Common myeloid progenitor, CD34-positive (primary cell): ENCODE measurements at regions not wholly inside any gene's neighbourhood (a gene's known extent, or its start where the extent isn't known, plus 50 kb on each side); places are given as distances from the start of the nearest gene placed in this dataset.

Experiments
- CTCF ChIA-PET: fragments of 350-600 bp; sonication (Branson Sonifier 250); formaldehyde crosslinking; loops from one replicate; lab custom pipeline; 2021; ENCODE audit warnings: antibody characterized with exemption; lab: Charles Lee
- POLR2A ChIA-PET: fragments of 350-600 bp; sonication (Branson Sonifier 250); formaldehyde crosslinking; loops from one replicate; lab custom pipeline; 2021; ENCODE audit warnings: antibody characterized with exemption; lab: Charles Lee
- DNase-seq, 3 donors: peaks; one replicate each; pipeline versions ENCODE4 v3.0.0 to v3.0.0-alpha.2; 2013
- H3K27ac ChIP-seq, 2 experiments: 1 replicate in 1 of 2; 2 replicates in 1 of 2; pipeline ENCODE4 v1.7.0; 2013; ENCODE audit warnings: inconsistent platforms in 2 of 2, low read length in 2 of 2, mild to moderate bottlenecking in 2 of 2, low read depth in 1 of 2, moderate library complexity in 1 of 2; ENCODE audit not compliant: severe bottlenecking in 2 of 2, insufficient read depth in 1 of 2, poor library complexity in 1 of 2
- H3K27me3 ChIP-seq, 5 experiments: replicated peaks in 2 of 5; 1 replicate in 3 of 5; 2 replicates in 2 of 5; pipeline versions ENCODE4 v1.6.1 to v1.7.0; 2013; ENCODE audit warnings: low read length in 4 of 5, mild to moderate bottlenecking in 2 of 5, moderate library complexity in 2 of 5, inconsistent platforms in 1 of 5; ENCODE audit not compliant: insufficient read depth in 5 of 5, control insufficient read depth in 4 of 5
- H3K36me3 ChIP-seq, 4 experiments: 1 replicate in 2 of 4; 2 replicates in 2 of 4; pipeline versions ENCODE4 v1.6.1 to v1.7.0; 2013; ENCODE audit warnings: low read length in 3 of 4, control low read depth in 1 of 4, mild to moderate bottlenecking in 1 of 4; ENCODE audit not compliant: control insufficient read depth in 4 of 4, insufficient read depth in 4 of 4
- H3K4me1 ChIP-seq, 4 experiments: 1 replicate in 3 of 4; 2 replicates in 1 of 4; pipeline versions ENCODE4 v1.6.1 to v1.7.1; 2013; ENCODE audit warnings: low read length in 3 of 4, mild to moderate bottlenecking in 3 of 4, control low read depth in 1 of 4, inconsistent platforms in 1 of 4, moderate library complexity in 1 of 4; ENCODE audit not compliant: control insufficient read depth in 4 of 4, insufficient read depth in 4 of 4; ENCODE audit errors: control extremely low read depth in 1 of 4
- H3K4me3 ChIP-seq, 7 experiments: 1 replicate in 4 of 7; 2 replicates in 3 of 7; pipeline versions ENCODE4 v1.5.1 to v1.7.0; 2013; ENCODE audit warnings: mild to moderate bottlenecking in 7 of 7, low read length in 6 of 7, moderate library complexity in 6 of 7, inconsistent platforms in 2 of 7, low read depth in 2 of 7, control low read depth in 1 of 7; ENCODE audit not compliant: insufficient read depth in 4 of 7, control insufficient read depth in 1 of 7; ENCODE audit errors: extremely low read depth in 1 of 7
- H3K9me3 ChIP-seq, 5 experiments: 1 replicate in 4 of 5; 2 replicates in 1 of 5; pipeline versions ENCODE4 v1.6.1 to v1.7.1; 2013; ENCODE audit warnings: low read length in 4 of 5, mild to moderate bottlenecking in 2 of 5, inconsistent platforms in 1 of 5, low read depth in 1 of 5, moderate library complexity in 1 of 5; ENCODE audit not compliant: control insufficient read depth in 4 of 5, insufficient read depth in 2 of 5; ENCODE audit errors: control extremely low read depth in 1 of 5
- WGBS: methylation state at CpG from one replicate; pipeline ENCODE4 v1.1.5; 2013; ENCODE audit not compliant: insufficient coverage; 5-methylcytosine and 5-hydroxymethylcytosine counted together

DNA sequence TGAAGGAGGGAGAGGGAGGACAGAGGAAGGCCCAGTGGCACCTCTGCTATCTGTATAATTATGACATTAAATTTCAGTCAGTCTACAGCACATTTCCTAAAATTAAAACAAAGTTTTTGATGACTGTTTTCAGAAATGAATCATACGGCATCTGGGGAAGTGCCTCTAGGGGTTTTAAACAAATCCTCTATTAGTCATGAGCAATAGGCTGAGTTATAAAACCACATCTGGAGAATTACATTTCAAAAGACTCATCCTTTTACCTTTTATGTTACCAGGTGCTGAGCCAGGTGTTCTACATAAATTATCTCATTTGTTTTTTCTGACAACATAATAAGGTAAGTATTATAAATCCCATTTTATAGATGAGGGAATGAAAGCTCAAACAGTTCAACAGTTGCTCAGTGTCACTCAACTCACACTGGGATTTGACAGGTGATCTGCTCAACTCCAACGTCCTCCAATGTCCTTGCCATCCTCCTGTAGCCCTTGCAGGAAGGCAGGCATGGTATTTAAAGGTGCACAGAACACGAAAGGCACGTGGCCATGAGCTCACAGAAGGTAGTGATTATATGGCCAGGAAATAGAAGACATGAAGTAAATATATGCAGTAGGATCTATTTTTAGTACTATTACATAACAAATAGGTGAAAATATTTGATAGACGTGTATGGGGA lies 184.2 kb upstream of the MAN1A1 start:
- H3K27ac ChIP-seq = no peak overlapping the region
- no peaks in the 10 kb centered on the region for H3K27me3 ChIP-seq
- H3K4me1 ChIP-seq = peaks cover 0 to 6% (median 0%) of the 10 kb centered on the region in 4 experiments
- ChIA-PET POLR2A (no interaction called here), CTCF (no interaction called here)
- peak in 2 of 3 donors; percentile 60 to 64 for DNase-seq
- peaks cover 0 to 2% (median 0%) of the 10 kb centered on the region in 5 experiments for H3K9me3 ChIP-seq
- no peaks in the 10 kb centered on the region for H3K36me3 ChIP-seq
- H3K4me3 ChIP-seq = no peak overlapping the region
- 40% methylated on average over 1 of the region's 5 CpGs for WGBS

DNA sequence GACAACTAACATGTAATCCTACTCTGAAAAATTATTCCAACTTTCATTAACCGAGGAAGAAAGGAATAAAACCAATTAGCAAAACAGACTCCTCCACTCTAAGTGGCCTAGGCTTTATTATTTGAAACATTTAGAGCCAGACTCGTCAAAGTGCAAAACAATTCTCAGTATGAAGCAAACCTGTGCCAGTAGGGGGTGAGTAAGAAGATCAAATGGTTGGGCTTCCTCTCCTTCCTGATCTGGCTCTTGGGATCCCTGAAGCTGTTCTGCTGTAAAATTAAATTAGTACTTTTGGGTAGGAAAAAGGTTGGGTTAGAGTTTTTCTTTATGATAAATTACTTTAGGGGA lies 177.6 kb upstream of the MAN1A1 start:
- no CpG with 5 or more reads among the region's 2 CpGs for WGBS
- no peaks in the 10 kb centered on the region for H3K27me3 ChIP-seq

DNA sequence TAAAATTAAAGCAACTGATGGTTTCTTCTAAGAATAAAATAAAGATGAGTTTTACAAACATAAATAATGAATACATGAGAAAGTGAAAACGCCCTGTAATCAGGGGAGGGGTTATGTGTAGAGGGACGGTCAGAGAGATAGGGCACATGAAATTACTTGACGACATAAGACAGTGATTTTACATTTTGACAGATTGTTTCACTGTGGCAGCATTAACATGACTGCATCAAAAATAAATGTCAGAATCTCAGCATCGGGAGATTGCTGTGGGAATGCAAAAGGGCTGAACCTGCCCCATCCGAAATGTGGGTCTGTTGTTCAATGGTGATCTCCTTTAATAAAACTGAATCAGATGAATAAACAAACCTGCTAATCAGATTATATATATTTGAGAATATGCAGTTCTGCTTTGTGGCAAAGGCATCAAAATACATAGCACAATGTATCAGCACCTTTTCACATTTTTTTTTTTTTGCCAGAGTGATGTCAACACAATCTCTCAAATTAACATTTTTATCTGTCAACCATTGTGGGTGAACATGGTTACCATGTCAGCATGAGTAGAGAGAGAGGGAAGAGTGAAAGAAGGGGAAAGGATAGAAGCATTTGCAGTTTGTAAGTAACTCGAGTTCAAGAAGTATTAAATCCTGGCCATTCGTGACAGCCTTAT lies 177.1 kb upstream of the MAN1A1 start:
- no peaks in the 10 kb centered on the region for H3K36me3 ChIP-seq
- WGBS = 100% methylated on average over 3 of the region's 7 CpGs
- no peak for DNase-seq
- H3K27ac ChIP-seq = no peak overlapping the region
- peaks cover 0 to 5% (median 2%) of the 10 kb centered on the region in 4 experiments for H3K4me1 ChIP-seq
- no peak overlapping the region for H3K4me3 ChIP-seq
- ChIA-PET POLR2A (interaction anchor here (0.6 kb wide), 1 partner anchor 144 kb away, joined by 3 read pairs; no protein-coding TSS in a partner anchor), CTCF (no interaction called here)
- H3K9me3 ChIP-seq = peaks cover 0 to 4% (median 0%) of the 10 kb centered on the region in 5 experiments
- no peaks in the 10 kb centered on the region for H3K27me3 ChIP-seq

More for the DNA sequence above, 177.6 kb upstream of the MAN1A1 start:
- Histone ChIP-seq H3K27ac (no peak overlapping the region), H3K36me3 (no peaks in the 10 kb centered on the region), H3K4me3 (no peak overlapping the region), H3K4me1 (peaks cover 0 to 5% (median 2%) of the 10 kb centered on the region in 4 experiments), H3K9me3 (peaks cover 0 to 4% (median 0%) of the 10 kb centered on the region in 5 experiments)
- POLR2A ChIA-PET = no interaction called here
- CTCF ChIA-PET = no interaction called here
- no peak for DNase-seq

DNA sequence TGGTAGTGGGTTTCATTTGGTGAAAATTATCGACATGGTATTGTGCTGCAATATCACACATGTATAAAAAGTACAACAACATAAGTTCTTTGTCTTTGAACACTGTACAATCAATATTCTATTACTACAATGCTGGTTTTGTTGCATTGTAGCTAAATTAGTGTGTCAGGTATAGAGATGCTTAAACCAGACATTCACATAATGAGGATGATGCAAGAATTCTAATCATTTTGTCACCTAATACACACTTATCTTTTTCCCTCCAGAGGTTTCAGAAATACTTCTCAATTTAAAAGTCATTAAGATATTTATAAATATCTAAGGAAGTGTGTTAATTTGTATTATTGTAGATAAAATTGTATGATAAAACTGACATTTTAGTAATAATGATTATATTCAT lies 174.8 kb upstream of the MAN1A1 start:
- ChIA-PET POLR2A (no interaction called here), CTCF (no interaction called here)
- WGBS = no CpG with 5 or more reads among the region's 1 CpG
- Histone ChIP-seq H3K4me3 (no peak overlapping the region), H3K36me3 (no peaks in the 10 kb centered on the region), H3K9me3 (peaks cover 0 to 3% (median 0%) of the 10 kb centered on the region in 5 experiments), H3K27ac (peak overlapping the region in 1 of 2 experiments; percentile 38), H3K4me1 (peaks cover 0 to 5% (median 2%) of the 10 kb centered on the region in 4 experiments), H3K27me3 (no peaks in the 10 kb centered on the region)
- DNase-seq = no peak

DNA sequence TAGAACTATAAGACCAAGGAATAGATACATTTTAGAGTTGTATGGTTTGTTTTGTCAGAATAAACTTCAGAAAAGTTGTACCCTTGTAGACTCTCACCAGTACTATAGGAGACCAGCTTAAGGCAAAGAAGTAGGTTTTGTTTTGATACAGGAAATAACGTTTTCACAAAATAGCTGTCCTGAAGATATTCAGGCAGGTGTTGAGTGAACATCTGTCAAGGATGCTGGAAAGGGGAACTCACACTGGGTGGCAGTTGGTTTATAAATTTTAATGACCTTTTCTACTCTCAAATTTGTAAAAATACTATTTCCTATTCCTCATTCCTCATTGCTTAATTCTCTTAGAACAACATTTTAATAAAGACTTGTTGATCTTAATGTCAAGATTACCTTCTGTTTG lies 174.0 kb upstream of the MAN1A1 start:
- Histone ChIP-seq H3K4me1 (peaks cover 0 to 5% (median 2%) of the 10 kb centered on the region in 4 experiments), H3K4me3 (no peak overlapping the region), H3K36me3 (no peaks in the 10 kb centered on the region), H3K9me3 (peaks cover 0 to 3% (median 0%) of the 10 kb centered on the region in 5 experiments), H3K27me3 (no peaks in the 10 kb centered on the region), H3K27ac (no peak overlapping the region)
- peak in 2 of 3 donors; percentile 80 to 85 for DNase-seq
- ChIA-PET CTCF (no interaction called here), POLR2A (no interaction called here)
- 0% methylated on average over 1 of the region's 1 CpG for WGBS

DNA sequence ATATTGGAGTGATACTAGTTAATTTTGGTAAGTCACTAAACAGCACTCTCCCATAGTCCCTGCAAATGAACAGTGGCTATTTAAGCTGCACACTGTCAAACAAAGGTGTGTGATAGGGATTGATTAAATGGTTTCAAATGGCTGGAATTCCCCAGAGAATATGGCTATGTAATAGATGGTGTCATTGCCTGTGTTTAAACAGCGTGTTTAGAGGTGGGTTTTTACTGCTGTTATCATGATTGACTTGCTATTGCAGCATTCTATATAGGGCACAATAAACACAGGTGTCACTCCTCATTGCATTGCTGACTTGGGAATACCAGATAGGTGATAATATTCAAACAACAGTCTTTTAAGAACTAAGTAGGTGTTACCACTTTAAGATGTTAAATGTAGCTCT lies 171.7 kb upstream of the MAN1A1 start:
- ChIA-PET POLR2A (no interaction called here), CTCF (no interaction called here)
- Histone ChIP-seq H3K27me3 (no peaks in the 10 kb centered on the region), H3K4me1 (peaks cover 0 to 5% (median 2%) of the 10 kb centered on the region in 4 experiments), H3K9me3 (peaks cover 0 to 3% (median 0%) of the 10 kb centered on the region in 5 experiments), H3K27ac (no peak overlapping the region), H3K36me3 (no peaks in the 10 kb centered on the region), H3K4me3 (no peak overlapping the region)
- DNase-seq = no peak
- WGBS = no CpG with 5 or more reads among the region's 1 CpG

DNA sequence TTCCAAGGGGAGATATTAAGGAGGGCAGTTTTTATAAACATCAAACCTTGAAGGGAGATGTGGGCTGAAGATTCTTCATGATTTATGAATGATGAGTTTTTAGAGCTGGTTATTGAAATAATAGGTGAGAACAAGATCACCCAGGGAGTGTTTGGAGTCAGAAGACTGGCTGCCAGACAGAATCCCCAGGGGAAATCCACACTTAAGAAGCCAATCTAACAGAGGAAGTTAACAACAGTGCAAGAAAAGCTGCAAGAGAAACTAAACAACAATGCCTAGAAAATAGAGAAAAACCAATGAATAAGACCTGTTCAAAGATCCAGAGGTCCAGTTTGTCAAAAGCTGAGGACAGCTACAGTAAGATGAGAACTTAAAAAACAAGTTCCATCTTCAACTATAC lies 167.9 kb upstream of the MAN1A1 start:
- POLR2A ChIA-PET = no interaction called here

More for the DNA sequence above, 167.9 kb upstream of the MAN1A1 start:
- DNase-seq = peak in 1 of 3 donors; percentile 24
- CTCF ChIA-PET = no interaction called here
- Histone ChIP-seq H3K4me1 (no peaks in the 10 kb centered on the region), H3K36me3 (no peaks in the 10 kb centered on the region), H3K4me3 (no peak overlapping the region), H3K27ac (no peak overlapping the region), H3K27me3 (no peaks in the 10 kb centered on the region), H3K9me3 (no peaks in the 10 kb centered on the region)
